Colonic mucosa (tissue), 4 donors: ENCODE measurements at regions not wholly inside any gene's neighbourhood (a gene's known extent, or its start where the extent isn't known, plus 50 kb on each side); places are given as distances from the start of the nearest gene placed in this dataset.

Experiments
- DNase-seq: peaks from one replicate; pipeline ENCODE4 v3.0.0-alpha.2; 2020
- H3K27ac ChIP-seq: fragments of 200-600 bp; one replicate; pipeline ENCODE4 v1.8.0; 2021
- H3K27me3 ChIP-seq: fragments of 200-600 bp; one replicate; pipeline ENCODE4 v1.8.0; 2021
- H3K36me3 ChIP-seq: fragments of 200-600 bp; one replicate; pipeline ENCODE4 v1.8.0; 2021
- H3K4me1 ChIP-seq: fragments of 200-600 bp; one replicate; pipeline ENCODE4 v1.8.0; 2021; ENCODE audit warnings: mild to moderate bottlenecking
- H3K4me3 ChIP-seq: fragments of 200-600 bp; one replicate; pipeline ENCODE4 v1.8.0; 2021
- H3K9ac ChIP-seq, 2 donors: one replicate each; pipeline ENCODE4 v1.7.0; 2013; ENCODE audit warnings: control low read depth in 2 of 2, low read depth in 2 of 2, low read length in 2 of 2
- H3K9me3 ChIP-seq: fragments of 200-600 bp; one replicate; pipeline ENCODE4 v1.8.0; 2021
- CTCF ChIP-seq: fragments of 200-600 bp; IDR thresholded peaks from one replicate; pipeline ENCODE4 v1.8.0; 2022; ENCODE audit warnings: antibody characterized with exemption, mild to moderate bottlenecking
- intact Hi-C: fragments of 100-400 bp; cut with DNase I; formaldehyde crosslinking; loops from one replicate; pipeline ENCODE4 v1.14.1; 2022
- donor health status: healthy.
- donor health status: DM: no; HTN: no; CAD: no.
- donor health status: DM: no; HTN: no; CAD: no.

GRCh38 chr18:24988253-24988840, 363.6 kb downstream of the ZNF521 start:
- Histone ChIP-seq H3K4me3 (no peak overlapping the region), H3K27ac (no peak overlapping the region), H3K9ac (no peak overlapping the region), H3K4me1 (no peaks in the 10 kb centered on the region), H3K9me3 (no peaks in the 10 kb centered on the region), H3K36me3 (no peaks in the 10 kb centered on the region), H3K27me3 (no peaks in the 10 kb centered on the region)
- TF ChIP-seq CTCF, result no peak
- no peak for DNase-seq
- intact Hi-C loops, result no loop called here

DNA sequence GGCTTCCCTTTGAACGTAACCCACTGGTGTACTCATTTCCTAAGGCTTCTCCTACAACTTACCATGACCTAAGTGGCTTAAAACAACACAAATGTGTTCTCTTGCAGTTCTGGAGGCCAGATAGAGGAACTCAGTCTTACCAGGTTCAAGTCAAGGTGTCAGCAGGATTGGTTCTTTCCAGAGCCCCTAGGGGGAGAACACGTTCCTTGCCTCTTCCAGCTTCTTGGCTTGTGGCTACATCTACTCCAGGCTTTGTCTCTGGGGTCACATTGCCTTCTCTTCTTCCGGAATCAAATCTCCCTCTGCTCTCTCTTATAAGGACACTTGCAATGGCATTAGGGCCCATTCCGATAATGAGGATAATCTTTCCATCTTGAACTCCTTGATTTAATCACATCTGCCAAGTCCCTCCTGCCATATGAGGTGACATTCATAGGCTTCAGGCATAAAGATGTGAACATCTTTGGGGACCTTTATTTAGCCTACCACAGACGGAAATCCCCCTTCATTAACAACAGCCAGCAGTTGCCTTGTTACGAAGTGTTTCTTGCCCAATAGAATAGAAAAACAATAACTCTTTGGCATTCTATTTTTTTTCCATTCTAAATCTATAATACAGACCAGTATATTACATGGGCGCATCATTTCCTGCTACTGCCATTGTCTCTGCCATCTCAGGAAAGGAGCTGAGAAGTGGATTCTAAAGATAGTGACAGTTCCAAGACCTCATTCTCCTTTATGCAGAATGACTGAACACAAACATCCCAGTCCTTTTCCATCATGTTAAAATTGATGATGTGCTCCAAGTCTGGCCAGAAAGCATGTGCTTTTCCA, 362.0 kb downstream of the ZNF521 start:
- no peak overlapping the region for H3K4me3 ChIP-seq
- H3K36me3 ChIP-seq, result no peaks in the 10 kb centered on the region
- no peak for DNase-seq
- TF ChIP-seq CTCF, result no peak
- no peak overlapping the region for H3K27ac ChIP-seq
- intact Hi-C loops, result no loop called here
- H3K9me3 ChIP-seq, result no peaks in the 10 kb centered on the region
- no peak overlapping the region for H3K9ac ChIP-seq
- no peaks in the 10 kb centered on the region for H3K27me3 ChIP-seq
- no peaks in the 10 kb centered on the region for H3K4me1 ChIP-seq

- H3K36me3 ChIP-seq, result no peaks in the 10 kb centered on the region
- H3K27ac ChIP-seq, result no peak overlapping the region
- DNase-seq, result no peak
- intact Hi-C loops, result no loop called here
- no peak overlapping the region for H3K4me3 ChIP-seq
- H3K9me3 ChIP-seq, result no peaks in the 10 kb centered on the region
- TF ChIP-seq CTCF, result no peak
- H3K9ac ChIP-seq, result no peak overlapping the region
- H3K27me3 ChIP-seq, result no peaks in the 10 kb centered on the region
- no peaks in the 10 kb centered on the region for H3K4me1 ChIP-seq
Measured at GRCh38 chr18:24990671-24991134, 361.3 kb downstream of the ZNF521 start.

DNA sequence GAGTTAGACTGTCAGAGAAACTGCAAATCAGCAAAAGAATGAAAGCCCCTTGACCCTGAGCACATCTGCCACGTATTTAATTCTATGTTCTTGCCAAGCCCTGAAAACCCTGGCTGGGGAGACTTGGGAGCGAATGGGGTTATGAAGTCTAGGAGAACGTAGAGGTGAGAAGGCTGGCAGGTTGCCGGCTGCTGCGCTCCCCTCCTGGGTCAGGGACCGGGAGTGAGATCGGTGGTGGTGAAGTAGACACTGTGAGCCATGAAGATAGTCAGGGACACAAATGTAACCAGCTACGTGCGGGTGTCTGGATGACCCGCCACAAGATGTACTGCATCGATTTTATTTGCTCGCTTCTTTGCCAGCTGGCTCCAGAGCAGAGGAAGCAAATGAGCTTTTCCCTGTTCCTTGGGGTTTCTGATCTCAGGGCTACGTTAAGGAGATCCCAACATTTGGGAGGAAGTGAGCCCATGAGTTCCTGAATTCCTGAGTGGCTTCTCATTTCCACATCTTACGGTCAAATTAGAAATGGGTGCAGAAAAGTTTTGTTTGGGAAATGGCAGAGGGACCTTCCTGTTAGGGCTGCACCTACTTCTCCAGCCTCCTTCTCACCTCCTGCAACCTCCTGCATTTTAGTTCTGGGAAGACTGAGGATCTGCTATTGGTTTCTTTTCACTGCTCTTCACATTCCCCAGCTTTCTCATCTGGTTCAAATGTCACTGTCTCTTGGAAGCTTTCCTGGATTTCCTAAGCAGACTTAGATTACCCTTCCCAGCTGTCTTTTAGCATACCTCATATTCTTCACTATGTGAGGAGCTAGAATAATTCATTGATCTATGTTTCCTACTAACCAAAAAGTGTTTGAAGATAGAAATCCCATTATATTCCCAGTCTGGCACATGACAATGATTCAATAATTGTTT, 360.6 kb downstream of the ZNF521 start:
- Histone ChIP-seq H3K9me3 (no peaks in the 10 kb centered on the region), H3K27me3 (no peaks in the 10 kb centered on the region), H3K27ac (no peak overlapping the region), H3K9ac (no peak overlapping the region), H3K4me3 (no peak overlapping the region), H3K4me1 (no peaks in the 10 kb centered on the region), H3K36me3 (no peaks in the 10 kb centered on the region)
- no peak for DNase-seq
- no peak for TF ChIP-seq CTCF
- intact Hi-C loops, result no loop called here

DNA sequence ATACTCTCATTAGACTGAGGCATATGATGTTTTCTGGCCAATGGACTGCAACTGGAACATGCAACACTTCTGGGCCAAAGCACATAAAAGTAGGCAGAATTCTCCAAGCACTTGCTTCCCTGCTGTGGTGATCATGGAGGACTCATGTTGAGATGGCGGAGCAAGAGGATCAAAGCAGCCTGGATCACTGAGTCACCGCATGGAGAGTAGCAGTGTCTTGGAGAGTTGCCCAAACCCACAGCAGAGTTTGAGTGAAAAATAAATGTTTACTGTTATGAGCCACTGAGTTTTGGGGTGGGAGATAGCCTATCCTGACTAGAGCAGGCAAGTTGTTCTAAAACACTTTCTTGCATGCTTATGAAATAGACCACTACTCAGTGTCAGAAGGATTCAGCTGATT, 359.5 kb downstream of the ZNF521 start:
- Histone ChIP-seq H3K9ac (no peak overlapping the region), H3K27me3 (no peaks in the 10 kb centered on the region), H3K4me1 (no peaks in the 10 kb centered on the region), H3K4me3 (no peak overlapping the region), H3K9me3 (no peaks in the 10 kb centered on the region), H3K27ac (no peak overlapping the region), H3K36me3 (no peaks in the 10 kb centered on the region)
- DNase-seq, result no peak
- intact Hi-C loops, result no loop called here
- TF ChIP-seq CTCF, result no peak
